Liver (tissue), 7 donors: ENCODE measurements at regions not wholly inside any gene's neighbourhood (a gene's known extent, or its start where the extent isn't known, plus 50 kb on each side); places are given as distances from the start of the nearest gene placed in this dataset.

Experiments used
- DNase-seq: peaks from one replicate; pipeline ENCODE4 v3.0.0-alpha.2; 2017; ENCODE audit warnings: low spot score
- H3K27ac ChIP-seq, 2 donors: one replicate each; pipeline ENCODE4 v1.7.0; 2013; ENCODE audit warnings: inconsistent platforms in 2 of 2, low read length in 2 of 2, control low read depth in 1 of 2, low read depth in 1 of 2, mild to moderate bottlenecking in 1 of 2
- H3K27me3 ChIP-seq, 4 donors: one replicate each; pipeline versions ENCODE4 v1.6.1 to v1.7.0; 2013; ENCODE audit warnings: low read length in 3 of 4, inconsistent platforms in 1 of 4, mild to moderate bottlenecking in 1 of 4, moderate library complexity in 1 of 4; ENCODE audit not compliant: control insufficient read depth in 4 of 4, insufficient read depth in 4 of 4
- H3K36me3 ChIP-seq, 4 donors: one replicate each; pipeline versions ENCODE4 v1.6.1 to v1.7.0; 2013; ENCODE audit warnings: low read length in 3 of 4, mild to moderate bottlenecking in 3 of 4, low read depth in 1 of 4, moderate library complexity in 1 of 4; ENCODE audit not compliant: control insufficient read depth in 4 of 4, insufficient read depth in 3 of 4
- H3K4me1 ChIP-seq, 4 donors: one replicate each; pipeline versions ENCODE4 v1.6.1 to v1.7.0; 2013; ENCODE audit warnings: low read length in 3 of 4, mild to moderate bottlenecking in 3 of 4, moderate library complexity in 1 of 4; ENCODE audit not compliant: control insufficient read depth in 4 of 4, insufficient read depth in 4 of 4
- H3K4me3 ChIP-seq, 3 donors: one replicate each; pipeline versions ENCODE4 v1.6.1 to v1.7.0; 2013; ENCODE audit warnings: low read length in 3 of 3, control low read depth in 1 of 3, low read depth in 1 of 3, mild to moderate bottlenecking in 1 of 3
- H3K9ac ChIP-seq, 2 donors: one replicate each; pipeline ENCODE4 v1.7.0; 2013; ENCODE audit warnings: low read length in 2 of 2, mild to moderate bottlenecking in 2 of 2, moderate library complexity in 2 of 2, control low read depth in 1 of 2, low read depth in 1 of 2
- H3K9me3 ChIP-seq, 4 donors: one replicate each; pipeline versions ENCODE4 v1.6.1 to v1.7.0; 2013; ENCODE audit warnings: low read length in 3 of 4; ENCODE audit not compliant: control insufficient read depth in 4 of 4
- EGR1 ChIP-seq, 2 donors: IDR thresholded peaks; 2 replicates each; pipeline ENCODE4 v1.6.1; 2016 to 2018; ENCODE audit warnings: antibody characterized with exemption in 2 of 2, low read depth in 2 of 2
- FOXA1 ChIP-seq: IDR thresholded peaks from 2 replicates; pipeline ENCODE4 v1.6.1; 2016; ENCODE audit warnings: antibody characterized with exemption
- FOXA2 ChIP-seq: IDR thresholded peaks from 2 replicates; pipeline ENCODE4 v1.6.1; 2016; ENCODE audit warnings: antibody characterized with exemption
- GABPA ChIP-seq, 2 donors: IDR thresholded peaks in 1 of 2; conservative IDR thresholded peaks in 1 of 2; 2 replicates each; pipeline ENCODE4 v1.6.1; 2016; ENCODE audit warnings: antibody characterized with exemption in 2 of 2, mild to moderate bottlenecking in 1 of 2, moderate library complexity in 1 of 2
- HNF4A ChIP-seq, 2 donors: conservative IDR thresholded peaks; 2 replicates each; pipeline ENCODE4 v1.6.1; 2016; ENCODE audit warnings: antibody characterized with exemption in 2 of 2, mild to moderate bottlenecking in 2 of 2
- HNF4G ChIP-seq: IDR thresholded peaks from 2 replicates; pipeline ENCODE4 v1.6.1; 2016; ENCODE audit warnings: antibody characterized with exemption
- JUND ChIP-seq, 2 donors: IDR thresholded peaks; 2 replicates each; pipeline ENCODE4 v1.6.1; 2016; ENCODE audit warnings: antibody characterized with exemption in 2 of 2
- NR2F2 ChIP-seq: IDR thresholded peaks from 2 replicates; pipeline ENCODE4 v1.6.1; 2016; ENCODE audit warnings: antibody characterized with exemption
- RAD21 ChIP-seq, 2 donors: IDR thresholded peaks; 2 replicates each; pipeline ENCODE4 v1.6.1; 2016; ENCODE audit warnings: antibody characterized with exemption in 2 of 2, mild to moderate bottlenecking in 2 of 2
- RXRA ChIP-seq, 2 donors: IDR thresholded peaks; 2 replicates each; pipeline ENCODE4 v1.6.1; 2017 to 2018; ENCODE audit warnings: antibody characterized with exemption in 2 of 2, mild to moderate bottlenecking in 1 of 2
- SP1 ChIP-seq: IDR thresholded peaks from 2 replicates; pipeline ENCODE4 v1.6.1; 2018; ENCODE audit warnings: antibody characterized with exemption, mild to moderate bottlenecking
- TAF1 ChIP-seq: conservative IDR thresholded peaks from 2 replicates; pipeline ENCODE4 v1.6.1; 2016; ENCODE audit warnings: antibody characterized with exemption, mild to moderate bottlenecking
- YY1 ChIP-seq: IDR thresholded peaks from 2 replicates; pipeline ENCODE4 v1.6.1; 2016; ENCODE audit warnings: antibody characterized with exemption, mild to moderate bottlenecking
- TF ChIP-seq, protein P1 (sequence below): IDR thresholded peaks from 2 replicates; pipeline ENCODE4 v1.6.1; 2016; ENCODE audit warnings: antibody characterized with exemption
- TF ChIP-seq, protein P2 (sequence below): IDR thresholded peaks from 2 replicates; pipeline ENCODE4 v1.6.1; 2016; ENCODE audit warnings: antibody characterized with exemption
- TF ChIP-seq, protein P3 (sequence below): IDR thresholded peaks from 2 replicates; pipeline ENCODE4 v1.6.1; 2016; ENCODE audit warnings: antibody characterized with exemption
- TF ChIP-seq, protein P4 (sequence below): IDR thresholded peaks from 2 replicates; pipeline ENCODE4 v1.6.1; 2016; ENCODE audit warnings: antibody characterized with exemption, mild to moderate bottlenecking
- TF ChIP-seq, protein P5 (sequence below): fragments of 150-350 bp; IDR thresholded peaks from 2 replicates; pipeline ENCODE4 v1.5.1; 2017; ENCODE audit warnings: improper control_type of control experiment, low read depth, low read length; ENCODE audit not compliant: missing input control
- donor health status: healthy.
- donor health status: healthy.
- donor health status: healthy.
- donor health status: healthy.

DNA sequence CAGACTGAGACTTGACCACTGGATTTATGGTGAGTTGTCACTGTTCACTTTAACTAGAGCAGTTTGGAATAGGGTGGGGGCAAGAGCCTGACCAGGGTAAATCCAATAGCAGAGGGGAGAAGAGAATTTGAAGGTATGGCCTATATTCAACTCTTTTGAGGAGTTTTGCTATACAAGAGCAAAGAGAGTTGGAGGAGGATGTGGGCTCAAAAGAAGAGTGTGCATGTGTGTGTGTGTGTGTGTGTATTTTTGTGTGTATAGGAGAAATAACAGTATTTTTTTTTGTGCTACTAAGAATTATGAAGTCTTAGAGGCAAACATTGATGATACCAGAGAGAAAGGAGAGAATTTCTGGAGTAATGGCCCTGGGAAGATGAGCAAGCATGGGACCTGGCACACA lies 164.8 kb upstream of the JUN start:
- no peak for DNase-seq
- no peak for TF ChIP-seq RAD21 (IDR thresholded peaks at IDR 0.05)
- TF ChIP-seq, protein P1, sequence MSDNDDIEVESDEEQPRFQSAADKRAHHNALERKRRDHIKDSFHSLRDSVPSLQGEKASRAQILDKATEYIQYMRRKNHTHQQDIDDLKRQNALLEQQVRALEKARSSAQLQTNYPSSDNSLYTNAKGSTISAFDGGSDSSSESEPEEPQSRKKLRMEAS, result no peak
- TF ChIP-seq HNF4A (conservative IDR thresholded peaks at IDR 0.05), result no peak
- no peak for TF ChIP-seq SP1
- TF ChIP-seq YY1, result no peak
- TF ChIP-seq, protein P2, sequence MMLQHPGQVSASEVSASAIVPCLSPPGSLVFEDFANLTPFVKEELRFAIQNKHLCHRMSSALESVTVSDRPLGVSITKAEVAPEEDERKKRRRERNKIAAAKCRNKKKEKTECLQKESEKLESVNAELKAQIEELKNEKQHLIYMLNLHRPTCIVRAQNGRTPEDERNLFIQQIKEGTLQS, result no peak
- no peak for TF ChIP-seq GABPA (IDR thresholded peaks at IDR 0.05 in 1 of 2, conservative IDR thresholded peaks at IDR 0.05 in 1 of 2)
- TF ChIP-seq RXRA (IDR thresholded peaks at IDR 0.05), result no peak
- TF ChIP-seq FOXA1, result no peak
- TF ChIP-seq JUND (IDR thresholded peaks at IDR 0.05), result no peak
- TF ChIP-seq FOXA2, result no peak
- no peak for TF ChIP-seq HNF4G
- TF ChIP-seq NR2F2, result no peak
- TF ChIP-seq EGR1 (IDR thresholded peaks at IDR 0.05; ENCODE audit: low read depth in 2 of 2), result no peak
- TF ChIP-seq, protein P3, sequence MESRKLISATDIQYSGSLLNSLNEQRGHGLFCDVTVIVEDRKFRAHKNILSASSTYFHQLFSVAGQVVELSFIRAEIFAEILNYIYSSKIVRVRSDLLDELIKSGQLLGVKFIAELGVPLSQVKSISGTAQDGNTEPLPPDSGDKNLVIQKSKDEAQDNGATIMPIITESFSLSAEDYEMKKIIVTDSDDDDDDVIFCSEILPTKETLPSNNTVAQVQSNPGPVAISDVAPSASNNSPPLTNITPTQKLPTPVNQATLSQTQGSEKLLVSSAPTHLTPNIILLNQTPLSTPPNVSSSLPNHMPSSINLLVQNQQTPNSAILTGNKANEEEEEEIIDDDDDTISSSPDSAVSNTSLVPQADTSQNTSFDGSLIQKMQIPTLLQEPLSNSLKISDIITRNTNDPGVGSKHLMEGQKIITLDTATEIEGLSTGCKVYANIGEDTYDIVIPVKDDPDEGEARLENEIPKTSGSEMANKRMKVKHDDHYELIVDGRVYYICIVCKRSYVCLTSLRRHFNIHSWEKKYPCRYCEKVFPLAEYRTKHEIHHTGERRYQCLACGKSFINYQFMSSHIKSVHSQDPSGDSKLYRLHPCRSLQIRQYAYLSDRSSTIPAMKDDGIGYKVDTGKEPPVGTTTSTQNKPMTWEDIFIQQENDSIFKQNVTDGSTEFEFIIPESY, result no peak
- TF ChIP-seq, protein P4, sequence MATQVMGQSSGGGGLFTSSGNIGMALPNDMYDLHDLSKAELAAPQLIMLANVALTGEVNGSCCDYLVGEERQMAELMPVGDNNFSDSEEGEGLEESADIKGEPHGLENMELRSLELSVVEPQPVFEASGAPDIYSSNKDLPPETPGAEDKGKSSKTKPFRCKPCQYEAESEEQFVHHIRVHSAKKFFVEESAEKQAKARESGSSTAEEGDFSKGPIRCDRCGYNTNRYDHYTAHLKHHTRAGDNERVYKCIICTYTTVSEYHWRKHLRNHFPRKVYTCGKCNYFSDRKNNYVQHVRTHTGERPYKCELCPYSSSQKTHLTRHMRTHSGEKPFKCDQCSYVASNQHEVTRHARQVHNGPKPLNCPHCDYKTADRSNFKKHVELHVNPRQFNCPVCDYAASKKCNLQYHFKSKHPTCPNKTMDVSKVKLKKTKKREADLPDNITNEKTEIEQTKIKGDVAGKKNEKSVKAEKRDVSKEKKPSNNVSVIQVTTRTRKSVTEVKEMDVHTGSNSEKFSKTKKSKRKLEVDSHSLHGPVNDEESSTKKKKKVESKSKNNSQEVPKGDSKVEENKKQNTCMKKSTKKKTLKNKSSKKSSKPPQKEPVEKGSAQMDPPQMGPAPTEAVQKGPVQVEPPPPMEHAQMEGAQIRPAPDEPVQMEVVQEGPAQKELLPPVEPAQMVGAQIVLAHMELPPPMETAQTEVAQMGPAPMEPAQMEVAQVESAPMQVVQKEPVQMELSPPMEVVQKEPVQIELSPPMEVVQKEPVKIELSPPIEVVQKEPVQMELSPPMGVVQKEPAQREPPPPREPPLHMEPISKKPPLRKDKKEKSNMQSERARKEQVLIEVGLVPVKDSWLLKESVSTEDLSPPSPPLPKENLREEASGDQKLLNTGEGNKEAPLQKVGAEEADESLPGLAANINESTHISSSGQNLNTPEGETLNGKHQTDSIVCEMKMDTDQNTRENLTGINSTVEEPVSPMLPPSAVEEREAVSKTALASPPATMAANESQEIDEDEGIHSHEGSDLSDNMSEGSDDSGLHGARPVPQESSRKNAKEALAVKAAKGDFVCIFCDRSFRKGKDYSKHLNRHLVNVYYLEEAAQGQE, result no peak
- no peak for TF ChIP-seq TAF1
- TF ChIP-seq, protein P5, sequence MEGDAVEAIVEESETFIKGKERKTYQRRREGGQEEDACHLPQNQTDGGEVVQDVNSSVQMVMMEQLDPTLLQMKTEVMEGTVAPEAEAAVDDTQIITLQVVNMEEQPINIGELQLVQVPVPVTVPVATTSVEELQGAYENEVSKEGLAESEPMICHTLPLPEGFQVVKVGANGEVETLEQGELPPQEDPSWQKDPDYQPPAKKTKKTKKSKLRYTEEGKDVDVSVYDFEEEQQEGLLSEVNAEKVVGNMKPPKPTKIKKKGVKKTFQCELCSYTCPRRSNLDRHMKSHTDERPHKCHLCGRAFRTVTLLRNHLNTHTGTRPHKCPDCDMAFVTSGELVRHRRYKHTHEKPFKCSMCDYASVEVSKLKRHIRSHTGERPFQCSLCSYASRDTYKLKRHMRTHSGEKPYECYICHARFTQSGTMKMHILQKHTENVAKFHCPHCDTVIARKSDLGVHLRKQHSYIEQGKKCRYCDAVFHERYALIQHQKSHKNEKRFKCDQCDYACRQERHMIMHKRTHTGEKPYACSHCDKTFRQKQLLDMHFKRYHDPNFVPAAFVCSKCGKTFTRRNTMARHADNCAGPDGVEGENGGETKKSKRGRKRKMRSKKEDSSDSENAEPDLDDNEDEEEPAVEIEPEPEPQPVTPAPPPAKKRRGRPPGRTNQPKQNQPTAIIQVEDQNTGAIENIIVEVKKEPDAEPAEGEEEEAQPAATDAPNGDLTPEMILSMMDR, result no peak

More for the DNA sequence above, 164.8 kb upstream of the JUN start:
- no peak overlapping the region for H3K27ac ChIP-seq
- no peaks in the 10 kb centered on the region for H3K36me3 ChIP-seq
- H3K9me3 ChIP-seq, result no peaks in the 10 kb centered on the region
- no peaks in the 10 kb centered on the region for H3K27me3 ChIP-seq
- no peak overlapping the region for H3K4me3 ChIP-seq
- H3K4me1 ChIP-seq, result no peaks in the 10 kb centered on the region
- no peak overlapping the region for H3K9ac ChIP-seq
